GM19035 (cell line): ENCODE measurements at regions not wholly inside any gene's neighbourhood (a gene's known extent, or its start where the extent isn't known, plus 50 kb on each side); places are given as distances from the start of the nearest gene placed in this dataset.
"Not testable (repeated sequence)": the region's sequence is repeated elsewhere in the genome, so short reads cannot be mapped to it uniquely, and the experiment has no call there.

Source experiments
- ATAC-seq: cut with Tn5 transposase; IDR thresholded peaks from one replicate; pipeline ENCODE4 v1.9.1; 2021; ENCODE audit not compliant: unreplicated experiment

GRCh38 chr13:80824229-80824628, 483.3 kb upstream of the SPRY2 start:
- no peak for ATAC-seq

DNA sequence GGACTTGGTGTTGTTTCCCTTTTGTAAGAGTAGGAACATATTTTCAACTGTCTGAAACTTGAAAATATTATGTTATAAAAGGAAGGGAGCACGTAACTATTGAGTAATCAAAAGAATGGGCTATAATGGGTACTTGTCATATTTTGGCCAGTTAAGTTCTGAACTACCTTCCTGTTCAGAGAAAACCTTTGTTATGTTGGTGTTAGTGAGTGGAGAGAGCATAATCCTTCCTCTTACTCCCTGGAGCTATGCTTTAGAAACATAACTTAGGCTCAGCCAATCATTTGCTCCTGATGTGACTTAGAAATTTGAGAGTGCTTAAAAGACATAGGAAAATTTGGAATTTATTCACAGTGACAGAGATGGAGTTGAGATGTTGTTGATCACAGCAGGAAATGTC, 482.5 kb upstream of the SPRY2 start:
- ATAC-seq = no peak

- ATAC-seq = no peak
Measured at GRCh38 chr13:80821466-80821865, 480.5 kb upstream of the SPRY2 start.

- no peak for ATAC-seq
Measured at GRCh38 chr13:80817979-80818378, 477.1 kb upstream of the SPRY2 start.

GRCh38 chr13:80814541-80814940, 473.6 kb upstream of the SPRY2 start:
- ATAC-seq = no peak

DNA sequence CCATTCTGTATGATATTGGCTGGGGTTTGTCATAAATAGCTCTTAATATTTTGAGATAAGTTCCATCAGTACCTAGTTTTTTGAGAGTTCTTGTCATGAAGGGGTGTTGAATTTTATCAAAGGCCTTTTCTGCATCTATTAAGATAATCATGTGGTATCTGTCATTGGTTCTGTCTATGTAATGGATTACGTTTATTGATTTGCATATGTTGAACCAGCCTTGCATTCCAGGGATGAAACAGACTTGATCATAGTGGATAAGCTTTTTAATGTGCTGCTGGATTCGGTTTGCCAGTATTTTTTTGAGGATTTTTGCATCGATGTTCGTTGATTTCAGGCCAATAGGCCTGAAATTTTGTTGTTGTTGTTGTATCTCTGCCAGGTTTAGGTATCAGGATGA, 469.4 kb upstream of the SPRY2 start:
- not testable (repeated sequence) for ATAC-seq

DNA sequence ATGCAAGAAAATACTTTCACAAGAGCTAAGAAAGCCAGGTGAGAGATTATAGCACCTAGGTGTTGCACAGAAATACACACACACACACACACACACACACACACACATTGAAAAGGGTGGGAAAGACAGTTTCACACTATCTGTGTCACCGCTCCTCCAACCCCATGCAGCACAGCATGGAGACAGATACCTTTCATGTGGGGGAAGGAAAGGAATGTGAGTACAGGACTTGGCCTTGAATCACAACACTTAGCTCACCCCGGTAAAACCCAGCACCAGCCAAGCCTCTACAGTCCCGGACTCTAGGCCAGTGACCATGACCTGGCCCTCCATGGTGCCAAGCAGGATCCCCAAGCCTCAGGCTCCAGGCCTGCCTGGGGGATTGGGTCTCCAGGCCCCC, 462.0 kb upstream of the SPRY2 start:
- no peak for ATAC-seq

GRCh38 chr13:80798576-80799133, 457.7 kb upstream of the SPRY2 start:
- no peak for ATAC-seq

DNA sequence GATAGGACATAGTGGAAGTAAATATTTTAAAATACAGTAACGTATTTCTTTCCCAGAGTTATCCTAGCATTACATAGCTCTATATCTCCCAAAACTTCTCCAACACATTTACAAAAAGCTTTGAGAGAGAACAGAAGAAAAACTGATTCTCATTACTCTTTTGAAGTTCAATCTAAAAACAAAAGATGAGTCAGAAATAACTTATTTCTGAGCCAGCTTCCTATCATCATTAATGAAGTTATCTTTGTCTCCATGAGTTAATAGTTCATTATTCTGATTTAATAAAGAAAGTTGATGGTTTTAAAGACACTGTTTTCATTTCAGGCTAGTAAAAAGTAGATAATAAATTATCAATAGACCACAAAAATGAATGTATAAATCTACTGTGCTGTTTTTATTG, 446.7 kb upstream of the SPRY2 start:
- no peak for ATAC-seq

DNA sequence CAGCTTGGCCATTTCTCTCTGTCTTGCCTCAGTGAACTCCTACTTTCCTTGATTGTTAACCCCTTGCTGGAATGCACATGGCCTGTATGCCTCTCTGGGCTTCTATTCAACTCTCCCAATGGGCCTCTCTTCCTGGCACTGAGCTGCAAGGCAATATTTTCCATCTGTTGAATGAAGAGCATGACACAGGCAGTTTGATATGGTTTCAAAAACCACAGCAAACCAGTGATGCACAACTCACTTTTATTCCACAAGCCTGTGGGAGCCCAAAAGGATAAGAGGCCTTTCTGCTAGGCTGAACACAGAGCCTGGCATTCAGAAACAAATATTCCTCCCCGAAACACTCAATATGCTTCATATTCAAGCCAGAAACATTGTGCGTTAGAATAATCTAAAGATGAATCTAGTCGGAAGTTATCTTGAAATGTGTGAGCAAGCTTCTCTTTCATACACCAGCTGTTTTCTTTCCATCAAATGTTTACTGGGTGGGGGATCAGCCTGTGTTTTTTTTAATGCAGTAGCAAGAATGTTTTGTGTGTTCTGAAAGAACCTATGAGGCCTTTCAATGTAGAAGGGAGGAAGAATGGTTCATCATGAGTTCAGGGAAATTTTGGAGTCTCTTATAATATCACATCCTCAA, 443.1 kb upstream of the SPRY2 start:
- no peak for ATAC-seq

DNA sequence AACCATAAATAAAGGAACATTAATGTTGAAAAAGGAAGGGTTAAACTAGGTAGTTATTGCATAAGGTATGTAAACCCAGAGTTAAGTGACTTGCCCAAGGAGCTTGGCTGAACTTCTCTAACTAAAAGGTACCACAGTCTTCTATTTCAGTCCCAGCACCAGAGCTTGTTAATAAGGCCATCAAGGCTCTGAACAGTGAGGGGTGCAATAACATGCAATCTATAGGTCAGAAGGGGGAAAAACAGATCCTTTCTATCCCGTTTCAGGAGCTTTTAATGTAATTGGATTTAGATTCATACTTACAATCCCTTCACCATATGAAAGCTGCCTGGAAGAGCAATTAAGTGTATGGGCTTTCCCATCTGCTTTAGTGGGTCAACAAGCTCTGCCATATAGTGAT, 441.5 kb upstream of the SPRY2 start:
- no peak for ATAC-seq

DNA sequence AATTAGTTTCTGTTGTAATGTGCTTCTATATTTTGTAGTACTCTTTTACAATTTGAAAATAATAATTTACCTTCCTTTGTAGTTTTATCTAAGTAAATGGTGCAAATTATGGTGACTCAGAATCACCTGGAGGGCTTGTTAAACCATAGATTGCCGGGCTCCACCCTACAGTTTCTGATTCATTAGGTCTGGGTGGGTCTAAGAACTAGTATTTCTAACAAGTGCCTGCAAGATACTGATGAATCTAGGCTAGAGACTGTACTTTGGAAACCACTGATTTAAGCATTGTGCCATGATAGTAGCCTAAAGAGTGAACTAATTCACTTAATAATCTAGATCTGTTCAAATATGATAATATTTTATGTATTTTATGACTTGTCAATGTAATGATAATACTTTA, 437.4 kb upstream of the SPRY2 start:
- no peak for ATAC-seq

- ATAC-seq = no peak
Measured at GRCh38 chr13:80757694-80758093, 416.8 kb upstream of the SPRY2 start.

DNA sequence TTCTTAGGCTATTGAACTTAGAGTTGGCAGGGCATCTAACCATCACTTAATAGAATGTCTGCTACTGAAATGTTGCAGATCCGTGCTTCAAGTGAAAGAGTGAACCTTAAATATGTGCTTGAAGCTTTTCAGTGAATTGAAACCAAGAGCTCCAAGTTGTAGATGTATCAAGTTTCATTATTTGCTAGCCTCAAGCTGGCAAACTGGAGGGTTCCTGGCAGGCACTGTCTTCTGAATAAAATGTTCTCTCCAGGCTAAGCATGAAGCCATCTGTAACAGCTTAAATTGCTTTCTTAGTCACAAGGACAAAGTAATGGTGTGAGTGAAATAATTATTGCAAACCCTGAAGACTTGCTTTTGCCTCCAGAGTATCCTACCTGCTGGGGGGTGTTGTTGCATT, 415.0 kb upstream of the SPRY2 start:
- no peak for ATAC-seq

DNA sequence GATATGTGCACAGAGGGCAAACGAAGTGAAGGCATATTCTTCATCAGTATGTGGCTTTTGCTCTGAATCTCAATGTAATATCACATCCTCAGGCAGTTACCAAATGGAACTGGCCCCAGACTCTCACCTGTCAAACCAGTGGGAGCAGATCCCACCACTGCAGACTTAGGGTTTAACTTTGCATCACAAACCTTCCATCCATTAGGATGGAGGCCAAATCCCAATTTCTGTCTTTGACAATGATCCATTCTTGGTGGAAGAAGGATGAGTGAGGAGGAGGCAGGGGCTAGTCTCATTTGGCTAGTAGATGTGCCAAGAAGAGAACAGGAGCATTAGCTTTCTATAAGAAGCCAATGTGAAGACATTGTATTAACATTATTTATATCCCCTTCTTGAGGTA, 413.5 kb upstream of the SPRY2 start:
- ATAC-seq = no peak

DNA sequence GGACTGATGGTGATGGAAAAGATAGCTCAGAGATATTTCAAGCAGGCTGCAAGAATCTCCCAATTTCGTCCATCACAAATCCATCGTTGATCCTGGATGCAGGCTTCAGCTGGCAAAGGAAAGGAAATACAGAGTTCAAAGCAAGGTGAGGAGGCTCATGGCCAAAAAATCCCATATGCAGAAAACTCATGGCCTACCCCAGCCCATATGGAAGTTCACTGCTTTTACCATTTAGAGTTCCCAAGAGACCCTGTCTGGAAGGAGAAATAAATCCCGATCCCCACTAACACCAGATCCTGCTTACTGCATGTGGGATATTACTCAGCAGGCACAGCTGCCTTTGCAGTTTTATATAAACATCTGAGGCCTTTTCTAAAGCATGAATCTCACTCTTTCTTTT, 412.9 kb upstream of the SPRY2 start:
- ATAC-seq = no peak

DNA sequence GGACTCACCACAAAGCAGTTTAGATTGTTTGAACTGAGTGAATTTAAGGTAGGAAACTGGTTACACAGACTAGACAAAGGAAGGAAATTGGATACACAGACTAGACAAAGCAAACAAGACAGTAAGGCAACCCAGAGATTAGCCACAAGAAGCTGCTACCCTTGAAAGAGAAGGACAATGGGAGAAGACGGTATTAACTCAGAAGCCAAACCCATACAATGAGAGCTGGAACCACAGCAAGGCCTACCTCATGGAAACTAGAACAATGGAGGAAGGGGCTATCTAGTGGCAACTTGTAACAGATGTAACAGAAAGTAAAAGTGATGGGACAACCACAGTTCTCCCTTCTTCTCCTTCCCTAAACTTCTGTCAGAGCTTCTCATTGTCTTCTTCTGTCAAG, 410.9 kb upstream of the SPRY2 start:
- no peak for ATAC-seq

GRCh38 chr13:80744147-80744914, 403.4 kb upstream of the SPRY2 start:
- no peak for ATAC-seq

- no peak for ATAC-seq
Measured at GRCh38 chr13:80742033-80742432, 401.1 kb upstream of the SPRY2 start.

- no peak for ATAC-seq
Measured at GRCh38 chr13:80740071-80740470, 399.1 kb upstream of the SPRY2 start.

DNA sequence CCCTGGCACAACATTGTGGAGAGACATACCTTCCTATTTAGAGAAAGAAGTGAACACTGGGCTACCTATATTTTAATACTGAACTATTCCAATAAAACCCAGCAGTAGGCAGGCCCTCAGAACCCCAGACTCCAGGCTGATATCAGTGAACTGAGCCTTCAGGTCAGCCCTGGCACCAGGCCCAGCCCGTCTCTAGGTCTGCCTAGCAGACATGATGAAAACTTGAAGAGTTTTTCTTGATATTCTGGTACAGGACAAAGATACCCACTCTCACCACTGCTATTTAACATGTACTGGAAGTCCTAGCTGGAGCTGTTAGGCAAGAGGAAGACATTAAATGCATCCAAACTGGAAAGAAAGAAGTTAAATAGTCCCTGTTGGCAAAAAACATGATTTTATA, 396.6 kb upstream of the SPRY2 start:
- ATAC-seq = no peak

GRCh38 chr13:80727321-80727975, 386.5 kb upstream of the SPRY2 start:
- no peak for ATAC-seq
